GM19455 (cell line): ENCODE measurements at regions not wholly inside any gene's neighbourhood (a gene's known extent, or its start where the extent isn't known, plus 50 kb on each side); places are given as distances from the start of the nearest gene placed in this dataset.

Experiments
- ATAC-seq: cut with Tn5 transposase; IDR thresholded peaks from one replicate; pipeline ENCODE4 v1.9.1; 2021; ENCODE audit not compliant: unreplicated experiment

GRCh38 chr10:90577569-90577968 lies 280.3 kb downstream of the HTR7 start:
- no peak for ATAC-seq

- no peak for ATAC-seq
These were observed 278.1 kb downstream of the HTR7 start for GRCh38 chr10:90579602-90580242.

- ATAC-seq = no peak
These were observed 274.4 kb downstream of the HTR7 start for GRCh38 chr10:90583416-90583815.

- ATAC-seq = no peak
These were observed 270.8 kb downstream of the HTR7 start for GRCh38 chr10:90587081-90587491.

GRCh38 chr10:90587561-90587960 lies 270.3 kb downstream of the HTR7 start:
- no peak for ATAC-seq

- no peak for ATAC-seq
These were observed 269.6 kb downstream of the HTR7 start for GRCh38 chr10:90588222-90588621.

GRCh38 chr10:90589825-90590224 lies 268.0 kb downstream of the HTR7 start:
- ATAC-seq = no peak

- ATAC-seq = no peak
These were observed 266.2 kb downstream of the HTR7 start for GRCh38 chr10:90591629-90592028.

GRCh38 chr10:90592638-90593302 lies 265.1 kb downstream of the HTR7 start:
- no peak for ATAC-seq

GRCh38 chr10:90598513-90598912 lies 259.3 kb downstream of the HTR7 start:
- ATAC-seq = no peak

GRCh38 chr10:90602862-90603610 lies 254.8 kb downstream of the HTR7 start:
- ATAC-seq = no peak

- ATAC-seq = no peak
These were observed 253.2 kb downstream of the HTR7 start for GRCh38 chr10:90604636-90605035.

- ATAC-seq = no peak
These were observed 252.3 kb downstream of the HTR7 start for GRCh38 chr10:90605506-90605905.

GRCh38 chr10:90612276-90612675 lies 245.6 kb downstream of the HTR7 start:
- no peak for ATAC-seq

- no peak for ATAC-seq
These were observed 243.2 kb downstream of the HTR7 start for GRCh38 chr10:90614631-90615030.

- ATAC-seq = no peak
These were observed 236.3 kb downstream of the HTR7 start for GRCh38 chr10:90621577-90621976.

- ATAC-seq = no peak
These were observed 222.6 kb downstream of the HTR7 start for GRCh38 chr10:90635111-90635765.

GRCh38 chr10:90640756-90641155 lies 217.1 kb downstream of the HTR7 start:
- ATAC-seq = no peak

GRCh38 chr10:90641731-90642130 lies 216.1 kb downstream of the HTR7 start:
- no peak for ATAC-seq

GRCh38 chr10:90642136-90642535 lies 215.7 kb downstream of the HTR7 start:
- no peak for ATAC-seq

GRCh38 chr10:90642650-90643049 lies 215.2 kb downstream of the HTR7 start:
- no peak for ATAC-seq

- no peak for ATAC-seq
These were observed 213.7 kb downstream of the HTR7 start for GRCh38 chr10:90644165-90644564.
